HUES48 (cell line): ENCODE measurements at regions not wholly inside any gene's neighbourhood (a gene's known extent, or its start where the extent isn't known, plus 50 kb on each side); places are given as distances from the start of the nearest gene placed in this dataset.

Source experiments
- H3K27ac ChIP-seq: one replicate; pipeline ENCODE4 v1.7.0; 2013; ENCODE audit warnings: low read depth, low read length, inconsistent platforms
- H3K27me3 ChIP-seq: 2 replicates; pipeline ENCODE4 v1.6.1; 2013; ENCODE audit warnings: mild to moderate bottlenecking, low read length; ENCODE audit not compliant: control insufficient read depth, insufficient read depth
- H3K36me3 ChIP-seq: 2 replicates; pipeline ENCODE4 v1.6.1; 2013; ENCODE audit warnings: low read length; ENCODE audit not compliant: control insufficient read depth, insufficient read depth
- H3K4me1 ChIP-seq: 2 replicates; pipeline ENCODE4 v1.6.1; 2013; ENCODE audit warnings: mild to moderate bottlenecking, low read length; ENCODE audit not compliant: control insufficient read depth, insufficient read depth
- H3K4me3 ChIP-seq: 2 replicates; pipeline ENCODE4 v1.5.1; 2013; ENCODE audit warnings: mild to moderate bottlenecking, low read depth, low read length
- H3K9ac ChIP-seq: 2 replicates; pipeline ENCODE4 v1.6.1; 2013; ENCODE audit warnings: mild to moderate bottlenecking, low read depth, low read length, moderate library complexity
- H3K9me3 ChIP-seq: 2 replicates; pipeline ENCODE4 v1.6.1; 2013; ENCODE audit warnings: low read length; ENCODE audit not compliant: control insufficient read depth, insufficient read depth

GRCh38 chr2:12795851-12796250, 79.1 kb downstream of the TRIB2 start:
- H3K27ac ChIP-seq, result no peak overlapping the region
- H3K36me3 ChIP-seq, result no peaks in the 10 kb centered on the region

GRCh38 chr2:12796657-12797056, 79.9 kb downstream of the TRIB2 start:
- Histone ChIP-seq H3K36me3 (no peaks in the 10 kb centered on the region), H3K9me3 (peaks cover 2% of the 10 kb centered on the region; the same call in 1 of the 2 replicates), H3K27me3 (no peaks in the 10 kb centered on the region), H3K4me1 (no peaks in the 10 kb centered on the region), H3K4me3 (no peak overlapping the region), H3K9ac (no peak overlapping the region), H3K27ac (no peak overlapping the region)

More at GRCh38 chr2:12795851-12796250, 79.1 kb downstream of the TRIB2 start:
- Histone ChIP-seq H3K9me3 (no peaks in the 10 kb centered on the region), H3K27me3 (no peaks in the 10 kb centered on the region), H3K4me3 (no peak overlapping the region), H3K4me1 (no peaks in the 10 kb centered on the region), H3K9ac (no peak overlapping the region)

GRCh38 chr2:12797815-12798214, 81.1 kb downstream of the TRIB2 start:
- Histone ChIP-seq H3K9me3 (peaks cover 2% of the 10 kb centered on the region; the same call in 1 of the 2 replicates), H3K36me3 (no peaks in the 10 kb centered on the region), H3K27ac (no peak overlapping the region)

GRCh38 chr2:12803607-12804006, 86.9 kb downstream of the TRIB2 start:
- Histone ChIP-seq H3K4me3 (no peak overlapping the region), H3K4me1 (peaks cover 9% of the 10 kb centered on the region; the same call in 1 of the 2 replicates), H3K9me3 (peaks cover 2% of the 10 kb centered on the region; the same call in 1 of the 2 replicates), H3K27me3 (no peaks in the 10 kb centered on the region), H3K9ac (no peak overlapping the region), H3K27ac (no peak overlapping the region), H3K36me3 (no peaks in the 10 kb centered on the region)

More at GRCh38 chr2:12797815-12798214, 81.1 kb downstream of the TRIB2 start:
- no peak overlapping the region for H3K9ac ChIP-seq
- no peaks in the 10 kb centered on the region for H3K27me3 ChIP-seq
- no peaks in the 10 kb centered on the region for H3K4me1 ChIP-seq
- H3K4me3 ChIP-seq, result no peak overlapping the region

GRCh38 chr2:12804091-12804856, 87.5 kb downstream of the TRIB2 start:
- H3K4me3 ChIP-seq, result no peak overlapping the region
- H3K27ac ChIP-seq, result no peak overlapping the region
- H3K36me3 ChIP-seq, result no peaks in the 10 kb centered on the region
- no peak overlapping the region for H3K9ac ChIP-seq
- H3K9me3 ChIP-seq, result peaks cover 2% of the 10 kb centered on the region; the same call in 1 of the 2 replicates
- H3K27me3 ChIP-seq, result no peaks in the 10 kb centered on the region
- H3K4me1 ChIP-seq, result peaks cover 9% of the 10 kb centered on the region; the same call in 1 of the 2 replicates

- Histone ChIP-seq H3K27ac (no peak overlapping the region), H3K4me3 (no peak overlapping the region), H3K36me3 (no peaks in the 10 kb centered on the region), H3K9me3 (peaks cover 2% of the 10 kb centered on the region; the same call in 1 of the 2 replicates), H3K27me3 (no peaks in the 10 kb centered on the region), H3K9ac (no peak overlapping the region), H3K4me1 (peaks cover 9% of the 10 kb centered on the region; the same call in 1 of the 2 replicates)
Observed at GRCh38 chr2:12805033-12805432, 88.3 kb downstream of the TRIB2 start.

- H3K9ac ChIP-seq, result no peak overlapping the region
- no peaks in the 10 kb centered on the region for H3K9me3 ChIP-seq
- H3K4me1 ChIP-seq, result peaks cover 9% of the 10 kb centered on the region; the same call in 1 of the 2 replicates
- no peaks in the 10 kb centered on the region for H3K27me3 ChIP-seq
- H3K27ac ChIP-seq, result no peak overlapping the region
- H3K4me3 ChIP-seq, result no peak overlapping the region
- H3K36me3 ChIP-seq, result no peaks in the 10 kb centered on the region
Observed at GRCh38 chr2:12806549-12807242, 90.0 kb downstream of the TRIB2 start.

GRCh38 chr2:12807907-12808810, 91.4 kb downstream of the TRIB2 start:
- no peaks in the 10 kb centered on the region for H3K36me3 ChIP-seq
- no peak overlapping the region for H3K27ac ChIP-seq
- no peaks in the 10 kb centered on the region for H3K9me3 ChIP-seq
- H3K4me3 ChIP-seq, result no peak overlapping the region
- no peaks in the 10 kb centered on the region for H3K27me3 ChIP-seq
- H3K9ac ChIP-seq, result no peak overlapping the region
- H3K4me1 ChIP-seq, result peaks cover 9% of the 10 kb centered on the region; the same call in 1 of the 2 replicates

- H3K4me1 ChIP-seq, result peaks cover 9% of the 10 kb centered on the region; the same call in 1 of the 2 replicates
- no peaks in the 10 kb centered on the region for H3K9me3 ChIP-seq
- H3K9ac ChIP-seq, result no peak overlapping the region
- H3K27me3 ChIP-seq, result no peaks in the 10 kb centered on the region
- H3K27ac ChIP-seq, result no peak overlapping the region
- no peak overlapping the region for H3K4me3 ChIP-seq
- no peaks in the 10 kb centered on the region for H3K36me3 ChIP-seq
Observed at GRCh38 chr2:12809526-12809925, 92.8 kb downstream of the TRIB2 start.

- no peaks in the 10 kb centered on the region for H3K4me1 ChIP-seq
- H3K27ac ChIP-seq, result no peak overlapping the region
- no peaks in the 10 kb centered on the region for H3K36me3 ChIP-seq
- no peaks in the 10 kb centered on the region for H3K9me3 ChIP-seq
- no peak overlapping the region for H3K9ac ChIP-seq
- H3K27me3 ChIP-seq, result no peaks in the 10 kb centered on the region
- no peak overlapping the region for H3K4me3 ChIP-seq
Observed at GRCh38 chr2:12811916-12812315, 95.2 kb downstream of the TRIB2 start.
